ENCODE measurements at regions not wholly inside any gene's neighbourhood (a gene's known extent, or its start where the extent isn't known, plus 50 kb on each side); places are given as distances from the start of the nearest gene placed in this dataset.
A peak's percentile ranks its signal among the peaks of the same experiment; 100 is the strongest.

DNA sequence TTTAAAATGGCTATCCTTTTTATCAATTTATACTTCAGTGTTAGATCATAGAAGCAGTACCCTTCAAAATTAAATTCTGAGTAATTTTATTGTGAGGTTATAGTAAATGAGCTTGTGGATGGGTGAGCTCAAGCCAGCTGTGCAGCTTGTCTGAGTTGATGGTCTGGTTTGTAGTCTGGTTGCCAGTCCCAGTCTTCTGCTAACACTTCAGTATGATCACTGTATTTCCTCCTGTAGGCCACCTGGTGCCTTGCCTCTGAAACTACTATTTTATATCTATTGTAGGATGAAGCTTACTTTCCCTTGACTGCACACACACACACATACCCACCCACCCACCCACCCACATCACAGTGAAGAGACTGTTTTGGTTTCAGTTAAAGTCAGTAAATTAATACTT, 496.4 kb downstream of the PCNX1 start:
- peaks cover 18% of the 10 kb centered on the region for H3K4me1 Mint-ChIP-seq (ENCODE audit: low read depth, unreplicated experiment)

DNA sequence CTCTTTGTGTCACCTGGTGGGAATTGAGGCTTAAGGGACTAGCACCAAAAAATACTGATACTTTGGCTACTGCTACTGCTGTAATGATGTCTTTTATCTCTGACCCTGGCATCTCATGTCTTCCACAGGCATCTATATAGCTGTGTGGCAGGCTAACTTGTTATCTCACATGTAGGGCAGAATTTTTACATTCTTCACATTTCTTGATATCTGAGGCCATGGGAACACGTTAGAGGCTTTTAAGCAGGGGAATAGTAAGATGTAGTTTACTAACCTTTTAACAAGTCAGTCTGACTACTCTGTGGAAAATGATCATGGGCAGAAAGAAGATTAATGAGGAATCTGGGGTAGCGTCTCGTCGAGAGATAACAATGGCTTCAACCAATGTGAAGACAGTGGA, 498.4 kb downstream of the PCNX1 start:
- peaks cover 9% of the 10 kb centered on the region for H3K4me1 ChIP-seq (ENCODE audit: insufficient read depth, low read length)
- no peaks in the 10 kb centered on the region for H3K9me3 Mint-ChIP-seq (ENCODE audit: unreplicated experiment)
- TF ChIP-seq, protein P1, sequence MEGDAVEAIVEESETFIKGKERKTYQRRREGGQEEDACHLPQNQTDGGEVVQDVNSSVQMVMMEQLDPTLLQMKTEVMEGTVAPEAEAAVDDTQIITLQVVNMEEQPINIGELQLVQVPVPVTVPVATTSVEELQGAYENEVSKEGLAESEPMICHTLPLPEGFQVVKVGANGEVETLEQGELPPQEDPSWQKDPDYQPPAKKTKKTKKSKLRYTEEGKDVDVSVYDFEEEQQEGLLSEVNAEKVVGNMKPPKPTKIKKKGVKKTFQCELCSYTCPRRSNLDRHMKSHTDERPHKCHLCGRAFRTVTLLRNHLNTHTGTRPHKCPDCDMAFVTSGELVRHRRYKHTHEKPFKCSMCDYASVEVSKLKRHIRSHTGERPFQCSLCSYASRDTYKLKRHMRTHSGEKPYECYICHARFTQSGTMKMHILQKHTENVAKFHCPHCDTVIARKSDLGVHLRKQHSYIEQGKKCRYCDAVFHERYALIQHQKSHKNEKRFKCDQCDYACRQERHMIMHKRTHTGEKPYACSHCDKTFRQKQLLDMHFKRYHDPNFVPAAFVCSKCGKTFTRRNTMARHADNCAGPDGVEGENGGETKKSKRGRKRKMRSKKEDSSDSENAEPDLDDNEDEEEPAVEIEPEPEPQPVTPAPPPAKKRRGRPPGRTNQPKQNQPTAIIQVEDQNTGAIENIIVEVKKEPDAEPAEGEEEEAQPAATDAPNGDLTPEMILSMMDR (IDR thresholded peaks at IDR 0.05; ENCODE audit: insufficient read depth, low read depth, low read length) = no peak
- no peak for TF ChIP-seq EZH2 (IDR thresholded peaks at IDR 0.05; ENCODE audit: insufficient read depth, low read length)
- H3K27me3 ChIP-seq (ENCODE audit: insufficient read depth, low read length) = no peaks in the 10 kb centered on the region
- H3K36me3 ChIP-seq (ENCODE audit: insufficient read depth, low read length) = no peaks in the 10 kb centered on the region
- peaks cover 18% of the 10 kb centered on the region for H3K4me1 Mint-ChIP-seq (ENCODE audit: low read depth, unreplicated experiment)
- peaks cover 26% of the 10 kb centered on the region for H4K20me1 ChIP-seq (ENCODE audit: insufficient read depth, low read length)
- H3K4me2 ChIP-seq (ENCODE audit: low read length) = no peak overlapping the region
- H3K27ac Mint-ChIP-seq (ENCODE audit: unreplicated experiment) = no peak overlapping the region
- DNase-seq (ENCODE audit: low read depth) = no peak
- no peak overlapping the region for H2AFZ ChIP-seq (ENCODE audit: low read depth, low read length)
- no peak overlapping the region for H3K9ac ChIP-seq (ENCODE audit: low read length)
- H3K9me3 ChIP-seq (ENCODE audit: insufficient read depth, low read depth, low read length) = no peaks in the 10 kb centered on the region
- no peak overlapping the region for H3K27ac ChIP-seq (ENCODE audit: low read depth, low read length)
- no peaks in the 10 kb centered on the region for H3K36me3 Mint-ChIP-seq (ENCODE audit: low read depth, unreplicated experiment)
- no peak overlapping the region for H3K4me3 Mint-ChIP-seq (ENCODE audit: unreplicated experiment)
- H3K27me3 Mint-ChIP-seq (ENCODE audit: low read depth, unreplicated experiment) = no peaks in the 10 kb centered on the region
- peaks cover 81% of the 10 kb centered on the region for H3K79me2 ChIP-seq (ENCODE audit: insufficient read depth, low read length)
- H3K4me3 ChIP-seq (ENCODE audit: insufficient read depth, low read depth, low read length) = no peak overlapping the region
- no peak for FAIRE-seq

More for the DNA sequence above, 496.4 kb downstream of the PCNX1 start:
- H3K4me2 ChIP-seq (ENCODE audit: low read length) = no peak overlapping the region
- H3K9ac ChIP-seq (ENCODE audit: low read length) = no peak overlapping the region
- H3K27ac ChIP-seq (ENCODE audit: low read depth, low read length) = no peak overlapping the region
- no peaks in the 10 kb centered on the region for H3K27me3 Mint-ChIP-seq (ENCODE audit: low read depth, unreplicated experiment)
- no peak for TF ChIP-seq EZH2 (IDR thresholded peaks at IDR 0.05; ENCODE audit: insufficient read depth, low read length)
- TF ChIP-seq, protein P1 (IDR thresholded peaks at IDR 0.05; ENCODE audit: insufficient read depth, low read depth, low read length) = no peak
- H3K9me3 Mint-ChIP-seq (ENCODE audit: unreplicated experiment) = no peaks in the 10 kb centered on the region
- FAIRE-seq (no peak), DNase-seq (ENCODE audit: low read depth) (no peak)
- H3K79me2 ChIP-seq (ENCODE audit: insufficient read depth, low read length) = peaks cover 83% of the 10 kb centered on the region
- H3K4me3 ChIP-seq (ENCODE audit: insufficient read depth, low read depth, low read length) = no peak overlapping the region
- no peak overlapping the region for H2AFZ ChIP-seq (ENCODE audit: low read depth, low read length)
- H3K27ac Mint-ChIP-seq (ENCODE audit: unreplicated experiment) = no peak overlapping the region
- H3K36me3 Mint-ChIP-seq (ENCODE audit: low read depth, unreplicated experiment) = no peaks in the 10 kb centered on the region
- peaks cover 9% of the 10 kb centered on the region for H3K4me1 ChIP-seq (ENCODE audit: insufficient read depth, low read length)
- H4K20me1 ChIP-seq (ENCODE audit: insufficient read depth, low read length) = peaks cover 26% of the 10 kb centered on the region
- H3K36me3 ChIP-seq (ENCODE audit: insufficient read depth, low read length) = no peaks in the 10 kb centered on the region
- H3K27me3 ChIP-seq (ENCODE audit: insufficient read depth, low read length) = no peaks in the 10 kb centered on the region
- H3K4me3 Mint-ChIP-seq (ENCODE audit: unreplicated experiment) = no peak overlapping the region
- H3K9me3 ChIP-seq (ENCODE audit: insufficient read depth, low read depth, low read length) = no peaks in the 10 kb centered on the region

DNA sequence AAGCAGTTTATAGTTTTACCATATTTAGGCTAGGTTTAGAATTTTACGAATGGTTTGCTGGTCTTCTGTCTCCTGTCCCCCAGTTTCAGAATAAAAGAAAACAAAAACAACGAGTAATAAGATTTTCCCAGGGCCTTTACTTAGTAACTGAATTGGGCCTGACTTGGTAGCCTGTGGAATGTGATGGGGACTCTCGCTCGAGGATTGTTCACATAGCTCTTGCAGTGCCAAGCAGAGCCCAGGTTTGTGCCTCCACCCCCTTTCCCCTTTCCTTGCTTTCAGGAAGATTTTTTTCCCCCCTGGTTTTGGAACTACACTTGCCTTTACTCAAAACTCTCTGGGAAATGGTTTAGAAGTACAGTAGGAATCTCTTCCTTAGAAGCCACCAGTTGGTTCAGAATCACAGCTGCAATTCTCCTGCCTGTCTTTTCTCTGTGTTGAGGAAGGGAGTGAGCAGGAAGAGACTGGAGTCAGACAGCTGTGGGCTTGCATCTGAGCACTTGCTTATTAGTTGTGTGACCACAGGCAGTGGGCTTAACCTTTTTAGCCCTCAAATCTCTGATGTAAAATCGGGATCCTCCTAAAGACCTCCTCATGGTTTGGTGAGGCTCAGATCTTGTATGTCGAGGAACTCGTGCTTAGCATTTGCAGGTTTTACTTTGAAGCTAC, 501.2 kb downstream of the PCNX1 start:
- Histone ChIP-seq H4K20me1 (ENCODE audit: insufficient read depth, low read length) (peaks cover 28% of the 10 kb centered on the region), H3K4me2 (ENCODE audit: low read length) (peak overlapping the region; percentile 4), H3K79me2 (ENCODE audit: insufficient read depth, low read length) (peaks cover 84% of the 10 kb centered on the region), H3K27ac (ENCODE audit: low read depth, low read length) (no peak overlapping the region), H2AFZ (ENCODE audit: low read depth, low read length) (no peak overlapping the region), H3K36me3 (ENCODE audit: insufficient read depth, low read length) (no peaks in the 10 kb centered on the region), H3K4me1 (ENCODE audit: insufficient read depth, low read length) (no peaks in the 10 kb centered on the region), H3K4me3 (ENCODE audit: insufficient read depth, low read depth, low read length) (no peak overlapping the region), H3K9ac (ENCODE audit: low read length) (peak overlapping the region; percentile 1), H3K27me3 (ENCODE audit: insufficient read depth, low read length) (no peaks in the 10 kb centered on the region), H3K9me3 (ENCODE audit: insufficient read depth, low read depth, low read length) (no peaks in the 10 kb centered on the region)
- Mint-ChIP-seq H3K4me1 (ENCODE audit: low read depth, unreplicated experiment) (peaks cover 13% of the 10 kb centered on the region), H3K4me3 (ENCODE audit: unreplicated experiment) (no peak overlapping the region), H3K36me3 (ENCODE audit: low read depth, unreplicated experiment) (no peaks in the 10 kb centered on the region), H3K9me3 (ENCODE audit: unreplicated experiment) (peaks cover 2% of the 10 kb centered on the region), H3K27ac (ENCODE audit: unreplicated experiment) (peak overlapping the region; percentile 20), H3K27me3 (ENCODE audit: low read depth, unreplicated experiment) (no peaks in the 10 kb centered on the region)
- DNase-seq (ENCODE audit: low read depth) (no peak), FAIRE-seq (no peak)
- TF ChIP-seq, protein P1 (IDR thresholded peaks at IDR 0.05; ENCODE audit: insufficient read depth, low read depth, low read length) = no peak
- no peak for TF ChIP-seq EZH2 (IDR thresholded peaks at IDR 0.05; ENCODE audit: insufficient read depth, low read length)
